HG03378 (cell line): ENCODE measurements at regions not wholly inside any gene's neighbourhood (a gene's known extent, or its start where the extent isn't known, plus 50 kb on each side); places are given as distances from the start of the nearest gene placed in this dataset.

ENCODE experiments used
- ATAC-seq: cut with Tn5 transposase; IDR thresholded peaks from one replicate; pipeline ENCODE4 v1.9.1; 2021; ENCODE audit warnings: mild to moderate bottlenecking, moderate library complexity; ENCODE audit not compliant: unreplicated experiment

DNA sequence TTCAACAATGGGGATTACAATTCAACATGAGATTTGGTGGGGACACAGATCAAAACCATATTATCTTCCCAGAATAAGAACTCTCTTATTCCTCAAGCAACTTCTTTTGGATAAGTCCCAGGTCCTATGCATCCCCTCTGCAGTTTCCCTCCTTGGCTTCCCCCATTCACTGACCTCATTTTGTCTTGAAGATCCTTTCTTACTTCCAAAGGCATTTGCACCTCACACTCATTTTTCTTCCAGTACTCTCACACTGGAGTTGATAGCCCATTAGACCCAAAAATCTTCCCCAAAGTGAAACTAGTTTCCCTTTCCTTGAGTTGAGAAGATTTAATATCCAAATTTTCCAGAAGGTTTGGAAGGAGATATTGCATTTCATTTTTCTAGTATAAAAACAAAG, 178.0 kb upstream of the DAPK1 start:
- ATAC-seq, result no peak

DNA sequence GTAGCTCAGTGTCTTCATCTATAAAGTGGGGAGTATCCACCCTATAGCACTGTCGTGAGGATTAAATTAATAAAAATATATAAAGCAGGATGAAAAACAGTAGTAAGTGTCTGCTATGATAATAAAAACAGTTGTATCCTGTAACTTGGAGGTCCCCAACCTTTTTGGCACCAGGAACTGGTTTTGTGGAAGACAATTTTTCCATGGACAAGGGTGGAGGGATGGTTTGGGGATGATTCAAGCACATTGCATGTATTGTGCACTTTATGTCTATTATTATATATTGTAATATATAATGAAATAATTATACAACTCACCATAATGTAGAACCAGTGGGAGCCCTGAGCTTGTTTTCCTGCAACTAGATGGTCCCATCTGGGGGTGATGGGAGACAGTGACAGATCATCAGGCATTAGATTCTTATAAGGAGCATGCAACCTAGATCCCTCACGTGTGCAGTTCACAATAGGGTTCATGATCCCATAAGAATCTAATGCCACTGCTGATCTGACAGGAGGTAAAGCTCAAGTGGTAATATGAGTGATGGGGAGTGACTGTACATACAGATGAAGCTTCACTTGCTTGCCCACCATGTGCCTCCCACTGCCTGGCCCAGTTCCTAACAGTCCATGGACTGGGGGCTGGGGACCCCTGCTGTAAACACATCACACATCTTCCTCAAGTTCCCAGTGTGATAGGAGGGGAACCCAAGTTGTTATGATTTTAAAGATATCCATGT, 177.4 kb upstream of the DAPK1 start:
- no peak for ATAC-seq

DNA sequence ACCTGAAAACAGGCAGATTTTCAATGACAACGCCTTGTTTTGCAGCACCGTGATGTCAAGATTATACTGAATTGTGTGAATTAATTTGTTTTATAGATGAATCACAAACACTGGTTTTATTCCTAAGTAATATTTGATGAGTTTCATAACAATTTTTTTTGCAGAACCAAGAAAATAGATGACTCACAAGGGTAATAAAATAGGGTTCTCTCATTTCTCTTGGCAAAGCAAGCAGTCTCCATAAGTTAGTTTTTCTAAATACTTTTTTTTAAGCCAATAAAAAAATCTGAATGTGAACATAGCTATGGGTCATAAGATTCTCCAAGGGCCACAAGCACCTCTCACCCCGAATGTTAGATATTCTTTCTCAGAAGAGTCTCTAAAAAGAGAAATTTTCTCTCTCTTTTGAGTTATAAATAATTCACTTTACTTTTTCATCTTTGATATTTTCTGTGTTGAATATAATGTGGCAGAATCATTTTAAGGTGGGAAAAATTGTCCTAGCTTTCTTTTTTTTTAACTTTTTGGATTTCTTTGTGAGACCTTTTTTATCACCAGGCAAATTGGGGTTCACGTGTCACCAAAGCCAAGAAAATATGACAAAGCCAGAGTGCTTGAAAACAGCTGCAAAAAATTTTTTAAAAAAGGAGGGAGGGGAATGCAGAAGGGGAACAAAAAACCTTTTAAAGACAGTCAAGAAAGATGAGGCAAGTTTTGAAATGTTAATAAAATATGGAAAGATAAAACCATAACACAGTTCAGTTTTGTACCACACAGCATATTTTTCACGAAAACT, 174.6 kb upstream of the DAPK1 start:
- no peak for ATAC-seq

DNA sequence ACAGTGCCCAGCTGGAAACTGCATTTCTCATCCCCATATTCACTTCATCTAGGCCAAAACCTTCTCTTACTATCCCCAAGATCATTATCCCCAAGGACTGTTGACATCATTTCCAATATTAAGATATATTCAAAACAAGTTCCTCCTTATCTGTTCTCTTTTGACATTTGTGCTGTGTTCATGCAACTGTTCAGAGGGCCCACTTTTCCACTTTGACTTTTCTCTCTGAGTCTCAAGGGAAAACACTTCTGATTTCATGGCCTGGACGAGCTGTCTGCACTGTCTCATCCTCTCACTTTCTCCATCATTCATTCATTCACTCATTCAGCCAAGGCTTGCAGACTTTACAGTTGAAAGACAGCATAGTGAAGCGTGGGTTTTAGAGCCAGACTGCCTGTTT, 173.7 kb upstream of the DAPK1 start:
- no peak for ATAC-seq

DNA sequence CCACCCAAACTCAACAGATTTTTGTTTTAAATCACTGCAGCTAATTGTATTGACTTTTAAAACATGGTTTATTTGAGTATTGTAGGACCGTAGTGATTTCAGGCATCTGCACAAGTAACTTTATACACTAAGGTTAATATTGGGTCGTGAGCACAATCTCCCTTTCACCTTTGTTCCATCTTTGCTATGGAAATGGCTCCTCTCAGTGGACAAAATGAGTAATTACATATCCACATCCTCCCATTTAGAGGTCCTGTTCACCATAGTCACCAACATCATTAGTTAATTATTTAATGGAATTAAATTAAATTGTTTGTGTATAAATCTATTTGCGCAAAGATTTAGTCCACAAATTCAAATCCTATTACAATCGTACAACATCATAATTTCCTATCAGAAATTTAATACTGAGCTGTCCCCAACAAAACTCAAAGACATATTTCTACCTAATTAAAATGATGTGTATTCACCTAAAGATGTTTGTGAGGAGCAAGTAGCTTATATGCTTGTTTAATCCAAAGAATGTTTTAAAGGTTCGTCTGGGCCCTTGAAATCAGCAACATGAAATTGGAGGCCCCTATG, 173.0 kb upstream of the DAPK1 start:
- ATAC-seq, result no peak

DNA sequence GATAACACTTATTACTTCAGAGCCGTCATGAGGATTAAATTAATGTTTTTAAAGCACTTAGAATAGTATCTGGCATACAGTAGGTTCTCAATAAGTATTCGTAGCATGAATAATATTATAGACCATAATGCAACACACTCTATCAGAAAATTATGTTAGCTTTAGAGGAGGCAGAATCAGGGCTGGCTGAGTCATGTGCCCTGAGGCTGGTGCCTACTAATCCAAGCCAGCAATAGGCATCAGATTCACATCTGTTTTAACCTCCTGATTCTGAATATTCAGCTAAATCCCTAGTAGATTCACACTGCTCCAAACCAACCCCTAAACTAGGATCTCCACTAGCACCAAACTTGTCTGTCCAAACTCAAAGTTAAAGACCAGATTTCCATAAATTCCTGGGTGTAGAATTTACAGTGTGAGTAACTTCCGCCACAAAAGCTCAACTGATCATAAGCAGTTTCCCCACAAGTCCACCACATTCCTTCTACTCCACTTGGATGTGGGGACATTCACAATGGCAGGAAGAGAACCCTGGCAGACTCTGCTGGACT, 170.0 kb upstream of the DAPK1 start:
- no peak for ATAC-seq

DNA sequence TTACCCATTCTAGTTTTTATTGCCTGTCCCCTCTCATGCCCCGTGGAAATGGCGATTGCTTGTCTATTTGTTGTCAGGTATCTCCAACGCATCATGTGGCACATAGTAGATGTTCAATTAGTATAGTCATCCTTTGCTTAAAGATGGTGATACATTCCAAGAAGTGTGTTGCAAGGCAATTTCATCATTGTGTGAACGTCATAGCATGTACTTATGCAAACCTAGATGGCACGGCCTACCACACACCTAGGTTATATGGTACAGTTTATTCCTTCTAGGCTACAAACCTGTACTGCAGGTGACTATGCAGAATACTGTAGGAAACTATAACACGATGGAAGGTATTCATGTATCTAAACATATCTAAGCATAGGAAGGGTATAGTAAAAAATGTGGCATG, 163.9 kb upstream of the DAPK1 start:
- no peak for ATAC-seq

DNA sequence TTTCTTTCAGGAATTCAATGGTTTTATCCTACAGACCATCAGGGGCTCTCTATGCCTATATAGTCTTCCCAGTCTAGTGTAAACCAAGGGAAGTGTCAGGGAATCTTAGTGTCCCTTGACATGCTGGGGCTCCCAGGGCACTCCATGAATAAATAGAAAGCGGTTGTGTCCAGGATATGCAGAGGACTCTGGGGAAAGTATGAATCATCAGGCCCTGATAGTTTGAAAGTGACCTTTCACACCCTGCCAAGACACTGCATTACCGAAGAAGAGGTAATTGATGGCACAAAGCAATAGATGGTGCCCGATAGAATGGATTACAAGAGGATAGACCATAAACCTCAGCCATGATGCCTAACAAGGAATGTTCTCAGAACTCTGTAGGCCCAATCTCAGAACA, 163.3 kb upstream of the DAPK1 start:
- no peak for ATAC-seq

DNA sequence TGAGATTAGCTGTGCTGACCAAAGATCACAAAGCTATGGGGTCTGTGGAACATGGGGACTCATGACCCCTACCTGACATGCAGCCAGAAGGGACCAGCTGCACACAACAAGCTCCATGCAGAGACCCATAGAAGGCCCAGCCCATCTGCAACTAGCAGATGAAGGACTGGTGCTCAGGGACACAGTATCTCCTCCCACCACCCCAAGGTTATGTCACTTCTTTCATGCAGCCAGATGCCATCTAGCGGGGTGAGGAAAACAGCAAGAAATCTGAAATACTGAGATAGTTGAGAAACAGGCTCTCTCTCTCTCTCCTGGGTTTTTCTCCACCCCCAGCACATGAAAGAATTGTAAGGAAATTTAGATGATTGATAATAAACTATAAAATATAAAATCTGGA, 161.3 kb upstream of the DAPK1 start:
- no peak for ATAC-seq

DNA sequence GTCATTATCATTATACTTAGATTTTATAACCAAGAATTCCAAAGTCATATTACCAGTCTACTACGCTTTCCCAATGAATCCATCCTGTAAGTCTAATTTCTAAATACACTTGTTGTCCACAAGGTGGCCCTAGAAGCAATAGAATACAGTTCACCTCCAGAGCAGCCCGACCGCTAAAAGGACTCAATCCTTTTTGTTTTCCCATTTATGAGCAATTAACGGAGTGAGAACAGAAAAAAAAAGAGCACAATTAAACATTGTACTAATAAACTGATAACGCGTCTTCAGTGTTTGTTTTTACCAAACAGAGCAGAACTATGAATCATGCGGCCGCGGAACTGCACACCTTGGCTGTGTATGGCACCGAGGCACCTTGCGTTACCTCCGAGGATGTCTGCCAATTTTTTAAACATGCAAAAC, 160.7 kb upstream of the DAPK1 start:
- ATAC-seq, result no peak

DNA sequence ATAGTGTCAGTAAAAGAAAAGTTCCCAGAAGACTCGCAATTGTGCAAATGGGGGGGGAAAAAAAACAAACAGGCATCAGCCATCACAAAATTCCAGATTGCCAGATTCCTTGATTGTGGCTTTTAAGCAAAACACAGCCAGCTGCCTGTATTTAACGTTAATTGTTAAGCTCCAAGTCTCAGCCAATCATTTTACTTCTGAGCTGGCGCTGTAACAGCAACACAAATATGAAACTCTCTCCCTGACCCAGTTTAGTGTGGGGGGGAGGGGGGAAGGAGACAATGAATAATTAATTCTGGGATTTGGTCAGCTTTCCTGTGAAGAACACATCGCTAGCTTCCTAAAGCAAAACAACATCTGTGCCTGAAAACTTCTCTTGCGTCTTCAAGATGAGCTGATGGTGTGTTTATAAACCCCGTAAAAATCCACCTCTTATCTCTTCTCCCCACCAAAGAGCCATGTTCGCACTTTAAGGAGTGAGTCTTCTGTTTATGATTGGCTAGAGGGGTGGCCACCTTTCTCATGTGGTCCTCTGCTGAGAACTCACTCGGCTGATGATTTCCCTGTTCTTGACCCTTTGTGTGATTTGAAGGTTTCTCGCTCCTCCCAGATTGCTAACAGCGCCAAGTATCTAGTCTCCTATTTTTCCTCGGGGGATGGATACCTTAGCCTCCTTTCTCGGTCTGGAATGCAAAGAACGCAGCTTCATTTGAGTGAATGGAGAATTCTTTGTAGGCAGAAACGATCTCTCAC, 160.2 kb upstream of the DAPK1 start:
- ATAC-seq, result no peak

DNA sequence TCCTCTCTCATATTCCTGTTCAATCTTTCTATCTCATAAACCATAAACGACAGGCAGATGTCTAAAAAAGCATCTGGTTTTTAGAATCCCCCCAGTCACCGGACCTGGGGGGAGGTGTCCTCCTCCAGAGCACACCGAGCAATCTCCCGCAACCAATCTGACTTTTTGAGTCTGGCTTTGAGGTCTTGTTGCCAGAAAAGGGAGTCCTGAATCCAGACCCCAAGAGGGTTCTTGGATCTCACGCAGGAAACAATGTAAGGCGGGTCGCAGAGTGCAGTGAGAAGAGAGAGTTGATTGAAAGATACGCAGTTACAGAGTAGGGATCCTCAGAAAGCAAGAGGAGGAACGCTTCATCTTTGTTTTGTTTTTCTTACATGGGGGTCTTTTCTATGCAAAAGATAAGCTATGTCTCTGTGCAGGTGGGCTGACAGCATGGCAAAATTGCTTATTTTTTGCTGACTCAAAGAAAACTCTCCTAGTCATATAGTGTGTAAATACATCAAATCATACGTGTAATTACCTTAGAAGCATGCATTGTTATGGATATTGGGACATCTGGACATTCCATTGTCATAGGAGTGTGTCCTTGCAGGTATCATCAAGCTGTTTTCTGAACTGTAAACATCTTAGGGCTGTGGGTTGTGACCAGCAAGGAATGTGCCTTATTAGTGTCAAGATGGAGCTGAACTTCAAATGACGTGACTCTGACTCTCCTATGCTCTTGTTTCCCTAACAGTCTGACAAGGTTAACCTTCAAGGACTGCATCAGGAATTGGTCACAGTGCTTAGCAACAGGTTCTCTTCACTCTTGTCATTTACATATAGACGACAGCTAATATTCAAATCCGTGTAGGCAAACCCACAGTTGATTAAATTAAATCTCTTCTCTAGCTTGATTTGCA, 159.3 kb upstream of the DAPK1 start:
- no peak for ATAC-seq

DNA sequence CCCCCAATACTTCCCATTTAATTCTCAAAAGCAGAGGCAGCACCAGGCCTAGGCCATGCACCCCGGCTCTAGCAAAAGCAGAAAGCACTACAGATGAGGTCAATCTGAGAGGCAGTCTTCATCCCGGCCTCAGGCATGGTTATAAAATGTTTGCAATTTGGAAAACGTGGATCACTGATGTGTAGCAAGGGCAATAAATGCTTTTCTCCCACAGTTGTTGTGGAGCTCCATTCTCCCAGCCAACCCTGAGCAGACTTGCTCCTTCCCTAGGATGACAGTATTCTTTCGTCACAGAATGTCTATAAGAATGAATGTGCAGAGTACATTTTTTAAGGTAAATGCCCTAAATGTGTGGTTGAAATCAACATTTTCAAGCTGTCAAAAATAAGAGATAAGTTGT, 157.3 kb upstream of the DAPK1 start:
- no peak for ATAC-seq

DNA sequence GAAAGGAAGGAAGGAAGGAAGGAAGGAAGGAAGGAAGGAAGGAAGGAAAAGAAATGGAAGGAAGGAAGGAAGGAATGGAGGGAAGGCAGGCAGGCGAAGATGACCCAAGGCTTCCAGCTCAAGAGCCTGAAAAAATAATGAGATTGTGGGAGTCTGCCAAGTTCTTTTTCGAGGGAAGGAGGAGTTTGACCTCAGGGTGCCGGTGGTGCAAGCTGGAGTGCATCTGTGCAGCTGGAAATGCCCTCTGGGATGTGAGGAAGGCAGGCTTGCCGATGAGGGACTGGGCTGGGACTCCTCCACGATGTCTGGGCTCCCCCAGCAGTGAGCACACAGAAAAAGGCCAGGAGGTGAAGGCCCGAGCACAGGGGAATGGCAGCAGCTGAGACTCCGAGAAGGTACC, 154.9 kb upstream of the DAPK1 start:
- ATAC-seq, result no peak

DNA sequence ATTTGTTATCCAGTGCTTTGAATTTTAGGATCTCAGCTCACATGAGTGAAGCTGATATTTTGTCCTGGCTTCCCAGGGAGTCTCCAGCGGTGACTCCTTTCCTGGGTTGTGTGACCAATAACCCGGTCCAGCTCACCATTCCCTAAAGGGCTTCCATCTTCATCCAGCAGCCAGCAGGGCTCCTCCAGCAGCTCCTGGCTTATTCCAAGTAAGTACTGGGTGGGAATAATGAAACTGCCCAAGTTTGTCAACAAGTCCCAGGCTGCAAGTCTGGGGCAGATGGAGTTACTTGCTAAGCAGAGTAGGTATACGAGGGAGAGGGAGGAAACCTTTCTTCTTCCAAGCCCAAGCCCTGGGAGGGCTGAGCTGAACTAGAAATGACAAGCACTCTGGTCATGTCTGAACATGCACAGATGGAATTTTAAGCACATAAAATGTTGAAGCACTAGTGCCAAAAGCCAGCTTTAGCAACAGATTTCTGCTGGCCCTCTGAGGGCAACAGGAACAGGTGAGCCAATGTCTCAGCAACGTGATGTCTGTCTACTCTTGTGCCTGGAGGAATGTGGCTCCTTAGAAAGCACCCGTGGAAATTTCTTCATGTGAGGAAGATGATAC, 153.7 kb upstream of the DAPK1 start:
- no peak for ATAC-seq

DNA sequence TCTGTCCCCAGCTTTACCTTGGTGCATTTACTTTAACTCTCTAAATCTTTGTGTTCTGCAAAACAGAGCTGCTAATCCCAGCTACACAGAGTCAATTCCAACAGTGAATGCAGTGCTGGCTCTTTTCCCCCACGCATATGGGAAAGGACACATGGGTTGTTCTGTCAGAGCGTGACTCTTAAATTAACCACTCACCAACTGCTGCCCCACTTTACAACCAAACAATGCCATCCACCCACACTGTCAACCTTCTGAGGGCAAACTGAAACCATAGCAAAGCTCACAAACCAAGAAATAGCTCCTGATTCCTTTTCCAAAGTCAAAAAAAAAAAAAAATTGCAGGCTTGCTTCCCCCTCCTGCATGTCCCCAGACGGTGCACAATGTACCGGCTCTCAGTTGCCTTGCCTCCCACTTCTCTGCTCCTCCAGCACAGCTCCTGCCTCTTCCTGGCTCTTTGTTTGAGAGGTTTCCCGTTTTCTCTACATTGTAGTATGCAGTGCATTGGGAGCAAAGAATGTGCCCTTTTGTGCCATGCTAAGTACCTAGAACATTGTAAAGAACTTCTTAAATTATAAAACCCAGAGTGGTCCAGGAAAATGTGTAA, 151.5 kb upstream of the DAPK1 start:
- ATAC-seq, result no peak

DNA sequence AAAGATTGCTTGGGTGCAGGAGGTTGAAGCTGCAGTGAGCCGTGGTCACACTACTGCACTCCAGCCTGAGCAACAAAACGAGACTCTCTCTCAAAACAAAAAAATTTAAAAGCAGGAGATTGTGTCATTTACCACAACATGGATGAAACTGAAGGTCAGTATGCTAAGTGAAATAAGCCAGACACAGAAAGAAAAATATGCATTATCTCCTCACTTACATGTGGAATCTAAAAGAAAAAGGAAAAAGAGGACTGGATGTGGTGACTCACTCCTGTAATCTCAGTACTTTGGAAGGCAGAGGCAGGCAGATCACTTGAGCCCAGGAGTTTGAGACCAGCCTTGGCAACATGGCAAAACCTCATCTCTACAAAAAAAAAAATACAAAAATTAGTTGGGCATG, 146.8 kb upstream of the DAPK1 start:
- ATAC-seq, result no peak

DNA sequence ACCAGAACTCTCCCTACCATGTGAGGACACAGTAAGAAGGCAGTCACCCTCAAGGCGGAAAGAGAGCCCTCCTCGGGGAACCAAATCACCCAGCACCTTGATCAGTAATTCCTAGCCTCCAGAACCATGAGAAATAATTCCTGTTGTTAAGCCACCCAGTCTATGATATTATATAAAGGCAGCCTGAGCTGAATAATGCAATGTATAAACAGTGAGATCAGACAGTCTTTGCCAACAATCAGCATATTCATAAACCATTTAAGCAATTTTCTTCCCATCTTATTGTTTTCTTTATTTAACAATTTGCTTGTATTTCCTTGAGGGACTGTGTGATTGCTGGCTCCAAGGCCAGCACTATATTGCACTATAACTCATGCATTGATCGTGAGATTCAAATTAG, 144.4 kb upstream of the DAPK1 start:
- no peak for ATAC-seq

DNA sequence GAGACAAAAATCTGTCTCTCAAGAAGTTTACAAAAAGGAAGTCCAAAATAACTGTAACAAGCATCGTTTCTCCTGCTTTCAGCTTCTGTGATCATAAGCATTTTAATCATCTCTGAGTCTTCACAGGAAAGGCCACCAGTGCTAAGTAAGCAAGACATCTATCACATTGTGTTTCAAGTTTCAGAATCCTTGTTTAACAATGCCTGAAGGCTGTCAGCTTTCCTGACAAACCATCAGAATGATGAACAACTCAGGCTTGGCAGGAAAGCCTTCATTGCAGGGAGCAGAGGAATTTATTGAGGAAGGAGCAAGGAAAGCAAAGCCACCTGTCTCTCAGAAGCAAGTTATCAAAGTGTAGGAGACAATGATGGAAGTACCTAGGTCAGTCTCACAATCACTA, 143.5 kb upstream of the DAPK1 start:
- no peak for ATAC-seq
